ENCODE measurements at regions not wholly inside any gene's neighbourhood (a gene's known extent, or its start where the extent isn't known, plus 50 kb on each side); places are given as distances from the start of the nearest gene placed in this dataset.
A peak's percentile ranks its signal among the peaks of the same experiment; 100 is the strongest.
"Not testable (repeated sequence)": the region's sequence is repeated elsewhere in the genome, so short reads cannot be mapped to it uniquely, and the experiment has no call there.

- Histone ChIP-seq H3K9ac (ENCODE audit: low read length) (no peak overlapping the region), H3F3A (ENCODE audit: low read length, unreplicated experiment) (no peaks in the 10 kb centered on the region), H3K4me3 (ENCODE audit: low read length) (no peak overlapping the region), H3K27me3 (ENCODE audit: low read length) (no peaks in the 10 kb centered on the region), H3K4me2 (ENCODE audit: low read length) (no peak overlapping the region), H3K9me2 (replicated peaks; ENCODE audit: low read length) (no peaks in the 10 kb centered on the region), H3K79me2 (ENCODE audit: low read length) (no peaks in the 10 kb centered on the region), H3K27ac (ENCODE audit: low read length) (no peak overlapping the region), H3K36me3 (ENCODE audit: low read depth, low read length) (no peaks in the 10 kb centered on the region), H4K20me1 (ENCODE audit: low read length) (no peaks in the 10 kb centered on the region), H3K9me3 (ENCODE audit: low read length) (no peaks in the 10 kb centered on the region), H2AFZ (ENCODE audit: low read length) (no peak overlapping the region), H3K4me1 (ENCODE audit: insufficient read depth, low read length) (peaks cover 6% of the 10 kb centered on the region; the same call in 1 of the 2 replicates)
- no TSS peak for BruUV-seq (replicated peaks)
- POLR2A ChIA-PET (ENCODE audit: unreplicated experiment): no interaction called here
- DNase-seq: no peak
- no peak for ATAC-seq
- CTCF ChIA-PET: no interaction called here
- intact Hi-C loops (cut with micrococcal nuclease): no loop called here
- TF ChIP-seq EZH2phosphoT487 (IDR thresholded peaks at IDR 0.05; ENCODE audit: borderline replicate concordance, low read length) (no peak), EZH2 (IDR thresholded peaks at IDR 0.05; ENCODE audit: low read length, unreplicated experiment) (no peak), CTCF (conservative IDR thresholded peaks at IDR 0.05; ENCODE audit: low read depth, low read length) (no peak)
Measured at GRCh38 chr7:17415955-17416354, 117.5 kb downstream of the AHR start.

- H3K36me3 ChIP-seq (ENCODE audit: low read depth, low read length); POLR2A ChIA-PET (ENCODE audit: unreplicated experiment); H3K27me3 ChIP-seq (ENCODE audit: low read length); CTCF ChIA-PET; intact Hi-C loops (cut with micrococcal nuclease); H3K4me3 ChIP-seq (ENCODE audit: low read length); H3K9me2 ChIP-seq (replicated peaks; ENCODE audit: low read length); H3F3A ChIP-seq (ENCODE audit: low read length, unreplicated experiment); H3K79me2 ChIP-seq (ENCODE audit: low read length); H4K20me1 ChIP-seq (ENCODE audit: low read length); H3K9me3 ChIP-seq (ENCODE audit: low read length); H2AFZ ChIP-seq (ENCODE audit: low read length); BruUV-seq (replicated peaks): not testable (repeated sequence)
- 0 out of 2 replicates have a peak overlapping the region, but pooled peaks have one; percentile 8 for H3K4me2 ChIP-seq (ENCODE audit: low read length)
- peak overlapping the region; percentile 49 for H3K27ac ChIP-seq (ENCODE audit: low read length)
- peak; percentile 56 for ATAC-seq
- H3K4me1 ChIP-seq (ENCODE audit: insufficient read depth, low read length): peaks cover 18% of the 10 kb centered on the region
- DNase-seq: peak; percentile 67
- H3K9ac ChIP-seq (ENCODE audit: low read length): peak overlapping the region; percentile 11; the same call in 1 of the 2 replicates
Measured at GRCh38 chr7:17420308-17421015, 122.0 kb downstream of the AHR start.

- TF ChIP-seq CTCF (conservative IDR thresholded peaks at IDR 0.05; ENCODE audit: low read depth, low read length) (no peak), EZH2phosphoT487 (IDR thresholded peaks at IDR 0.05; ENCODE audit: borderline replicate concordance, low read length) (no peak)
- Histone ChIP-seq H3K9me2 (replicated peaks; ENCODE audit: low read length) (no peaks in the 10 kb centered on the region), H3K36me3 (ENCODE audit: low read depth, low read length) (no peaks in the 10 kb centered on the region), H3K79me2 (ENCODE audit: low read length) (no peaks in the 10 kb centered on the region), H3K4me1 (ENCODE audit: insufficient read depth, low read length) (peaks cover 18% of the 10 kb centered on the region), H3K9ac (ENCODE audit: low read length) (0 out of 2 replicates have a peak overlapping the region, but pooled peaks have one; percentile 4), H3K4me3 (ENCODE audit: low read length) (no peak overlapping the region), H2AFZ (ENCODE audit: low read length) (peak overlapping the region; percentile 20; the same call in 1 of the 2 replicates), H4K20me1 (ENCODE audit: low read length) (no peaks in the 10 kb centered on the region), H3F3A (ENCODE audit: low read length, unreplicated experiment) (no peaks in the 10 kb centered on the region), H3K27me3 (ENCODE audit: low read length) (no peaks in the 10 kb centered on the region), H3K9me3 (ENCODE audit: low read length) (no peaks in the 10 kb centered on the region), H3K4me2 (ENCODE audit: low read length) (no peak overlapping the region), H3K27ac (ENCODE audit: low read length) (0 out of 2 replicates have a peak overlapping the region, but pooled peaks have one; percentile 49)
- ATAC-seq (peak; percentile 49; the same call in 1 of the 2 replicates), DNase-seq (peak; percentile 10)
- ChIA-PET POLR2A (ENCODE audit: unreplicated experiment) (no interaction called here), CTCF (no interaction called here)
- intact Hi-C loops (cut with micrococcal nuclease): no loop called here
- no TSS peak for BruUV-seq (replicated peaks)
Measured at GRCh38 chr7:17421941-17422340, 123.5 kb downstream of the AHR start.

Data from PC-3 (cell line).